CD4-positive, alpha-beta T cell treated with Interleukin-4 for 4 hours (primary cell): ENCODE measurements at regions not wholly inside any gene's neighbourhood (a gene's known extent, or its start where the extent isn't known, plus 50 kb on each side); places are given as distances from the start of the nearest gene placed in this dataset.
"Not testable (repeated sequence)": the region's sequence is repeated elsewhere in the genome, so short reads cannot be mapped to it uniquely, and the experiment has no call there.

Experiments
- DNase-seq: peaks from one replicate; pipeline ENCODE4 v3.0.0-alpha.2; 2020

GRCh38 chr14:87405563-87405962 is 587.4 kb downstream of the GALC start:
- DNase-seq: no peak

GRCh38 chr14:87397499-87397898 is 595.5 kb downstream of the GALC start:
- no peak for DNase-seq

- no peak for DNase-seq
Observed at GRCh38 chr14:87391066-87391465, 601.9 kb downstream of the GALC start.

- DNase-seq: no peak
Observed at GRCh38 chr14:87388946-87389345, 604.0 kb downstream of the GALC start.

- DNase-seq: no peak
Observed at GRCh38 chr14:87387806-87388205, 605.2 kb downstream of the GALC start.

GRCh38 chr14:87386524-87386923 is 606.5 kb downstream of the GALC start:
- DNase-seq: no peak

- no peak for DNase-seq
Observed at GRCh38 chr14:87380054-87380453, 612.9 kb downstream of the GALC start.

- DNase-seq: no peak
Observed at GRCh38 chr14:87368751-87369150, 624.2 kb downstream of the GALC start.

GRCh38 chr14:87360246-87360645 is 632.7 kb downstream of the GALC start:
- DNase-seq: not testable (repeated sequence)

- no peak for DNase-seq
Observed at GRCh38 chr14:87351007-87351406, 642.0 kb downstream of the GALC start.

- DNase-seq: no peak
Observed at GRCh38 chr14:87349921-87350320, 643.1 kb downstream of the GALC start.

- no peak for DNase-seq
Observed at GRCh38 chr14:87343652-87344051, 649.3 kb downstream of the GALC start.

GRCh38 chr14:87334997-87335685 is 657.8 kb downstream of the GALC start:
- no peak for DNase-seq

- DNase-seq: no peak
Observed at GRCh38 chr14:87331991-87332390, 661.0 kb downstream of the GALC start.

- no peak for DNase-seq
Observed at GRCh38 chr14:87325741-87326140, 667.2 kb downstream of the GALC start.

- DNase-seq: no peak
Observed at GRCh38 chr14:87323191-87323590, 669.8 kb downstream of the GALC start.

GRCh38 chr14:87321548-87321947 is 671.4 kb downstream of the GALC start:
- DNase-seq: no peak

- DNase-seq: no peak
Observed at GRCh38 chr14:87312894-87313205, 680.1 kb downstream of the GALC start.

GRCh38 chr14:87312169-87312893 is 680.7 kb downstream of the GALC start:
- DNase-seq: no peak

- no peak for DNase-seq
Observed at GRCh38 chr14:87309557-87309956, 683.4 kb downstream of the GALC start.

GRCh38 chr14:87306409-87307168 is 686.4 kb downstream of the GALC start:
- DNase-seq: no peak

- no peak for DNase-seq
Observed at GRCh38 chr14:87305345-87305744, 687.6 kb downstream of the GALC start.

GRCh38 chr14:87304404-87304803 is 688.6 kb downstream of the GALC start:
- no peak for DNase-seq

- no peak for DNase-seq
Observed at GRCh38 chr14:87286826-87287225, 706.2 kb downstream of the GALC start.
